ENCODE measurements at regions not wholly inside any gene's neighbourhood (a gene's known extent, or its start where the extent isn't known, plus 50 kb on each side); places are given as distances from the start of the nearest gene placed in this dataset.

DNA sequence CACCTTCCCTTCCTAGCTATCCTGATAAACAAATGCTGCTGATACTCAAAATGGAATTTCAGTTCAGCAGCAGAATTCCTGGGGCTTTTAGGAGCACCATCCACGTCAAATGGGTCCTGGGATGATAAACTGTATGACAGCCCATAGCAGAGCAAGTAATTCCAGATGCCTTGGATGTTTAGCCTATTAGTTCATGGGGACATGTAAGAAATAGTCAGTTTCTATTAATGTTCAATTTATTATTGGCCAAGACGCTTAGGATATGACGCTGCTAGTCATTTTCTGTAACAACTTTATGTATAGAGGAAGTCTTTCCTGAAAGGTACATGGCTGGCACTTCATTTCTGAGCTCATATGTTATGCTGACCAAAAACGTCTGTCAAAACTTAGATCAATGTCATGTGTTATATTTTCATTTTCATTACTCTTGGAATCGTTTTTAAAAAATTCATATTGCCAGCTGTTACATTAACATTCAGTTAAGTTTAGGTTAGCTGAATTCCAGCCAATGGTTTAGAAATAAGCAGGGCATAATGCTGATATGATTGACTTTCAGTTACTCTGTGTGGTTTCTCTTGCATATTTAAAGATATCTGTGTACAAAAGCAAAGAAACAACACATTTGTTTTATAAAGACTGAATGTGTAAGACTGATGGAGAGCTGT, 243.8 kb downstream of the CSNK1G3 start:
- H3K36me3 ChIP-seq, result no peaks in the 10 kb centered on the region
- intact Hi-C loops (cut with DNase I; ENCODE audit: low total_unique reads), result no loop called here
- no peaks in the 10 kb centered on the region for H3K9me3 ChIP-seq
- TF ChIP-seq, protein P1, sequence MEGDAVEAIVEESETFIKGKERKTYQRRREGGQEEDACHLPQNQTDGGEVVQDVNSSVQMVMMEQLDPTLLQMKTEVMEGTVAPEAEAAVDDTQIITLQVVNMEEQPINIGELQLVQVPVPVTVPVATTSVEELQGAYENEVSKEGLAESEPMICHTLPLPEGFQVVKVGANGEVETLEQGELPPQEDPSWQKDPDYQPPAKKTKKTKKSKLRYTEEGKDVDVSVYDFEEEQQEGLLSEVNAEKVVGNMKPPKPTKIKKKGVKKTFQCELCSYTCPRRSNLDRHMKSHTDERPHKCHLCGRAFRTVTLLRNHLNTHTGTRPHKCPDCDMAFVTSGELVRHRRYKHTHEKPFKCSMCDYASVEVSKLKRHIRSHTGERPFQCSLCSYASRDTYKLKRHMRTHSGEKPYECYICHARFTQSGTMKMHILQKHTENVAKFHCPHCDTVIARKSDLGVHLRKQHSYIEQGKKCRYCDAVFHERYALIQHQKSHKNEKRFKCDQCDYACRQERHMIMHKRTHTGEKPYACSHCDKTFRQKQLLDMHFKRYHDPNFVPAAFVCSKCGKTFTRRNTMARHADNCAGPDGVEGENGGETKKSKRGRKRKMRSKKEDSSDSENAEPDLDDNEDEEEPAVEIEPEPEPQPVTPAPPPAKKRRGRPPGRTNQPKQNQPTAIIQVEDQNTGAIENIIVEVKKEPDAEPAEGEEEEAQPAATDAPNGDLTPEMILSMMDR (IDR thresholded peaks at IDR 0.05), result no peak
- no peak for TF ChIP-seq POLR2A (IDR thresholded peaks at IDR 0.05)
- H3K27ac ChIP-seq, result no peak overlapping the region
- no peak for DNase-seq
- H3K4me3 ChIP-seq, result no peak overlapping the region
- no peaks in the 10 kb centered on the region for H3K27me3 ChIP-seq
- H3K4me1 ChIP-seq, result no peaks in the 10 kb centered on the region

DNA sequence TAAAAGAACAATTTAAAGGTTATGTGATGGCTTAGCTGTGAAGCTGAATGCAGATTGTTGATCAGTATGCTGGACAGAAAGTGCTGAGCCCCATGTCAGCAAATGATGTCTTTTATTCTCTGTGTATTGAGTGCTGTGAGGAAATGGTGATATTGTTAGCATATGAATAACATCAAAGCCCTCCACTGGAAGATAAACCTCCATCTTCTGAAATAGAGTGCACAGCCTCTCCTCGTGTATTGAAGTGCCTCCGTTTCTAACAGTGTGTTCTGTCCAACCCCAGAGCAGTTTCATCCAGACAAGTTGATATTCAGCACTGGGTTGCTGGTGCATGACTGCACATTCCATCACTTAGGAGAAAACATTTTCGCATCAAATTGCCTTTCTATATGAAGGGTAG, 242.9 kb downstream of the CSNK1G3 start:
- intact Hi-C loops (cut with DNase I; ENCODE audit: low total_unique reads), result no loop called here
- no peaks in the 10 kb centered on the region for H3K27me3 ChIP-seq
- H3K4me1 ChIP-seq, result no peaks in the 10 kb centered on the region
- TF ChIP-seq, protein P1 (IDR thresholded peaks at IDR 0.05), result no peak
- no peak for TF ChIP-seq POLR2A (IDR thresholded peaks at IDR 0.05)
- DNase-seq, result no peak
- H3K9me3 ChIP-seq, result no peaks in the 10 kb centered on the region
- H3K27ac ChIP-seq, result no peak overlapping the region
- H3K36me3 ChIP-seq, result no peaks in the 10 kb centered on the region
- no peak overlapping the region for H3K4me3 ChIP-seq

GRCh38 chr5:123753937-123754891, 242.2 kb downstream of the CSNK1G3 start:
- no peak overlapping the region for H3K27ac ChIP-seq

DNA sequence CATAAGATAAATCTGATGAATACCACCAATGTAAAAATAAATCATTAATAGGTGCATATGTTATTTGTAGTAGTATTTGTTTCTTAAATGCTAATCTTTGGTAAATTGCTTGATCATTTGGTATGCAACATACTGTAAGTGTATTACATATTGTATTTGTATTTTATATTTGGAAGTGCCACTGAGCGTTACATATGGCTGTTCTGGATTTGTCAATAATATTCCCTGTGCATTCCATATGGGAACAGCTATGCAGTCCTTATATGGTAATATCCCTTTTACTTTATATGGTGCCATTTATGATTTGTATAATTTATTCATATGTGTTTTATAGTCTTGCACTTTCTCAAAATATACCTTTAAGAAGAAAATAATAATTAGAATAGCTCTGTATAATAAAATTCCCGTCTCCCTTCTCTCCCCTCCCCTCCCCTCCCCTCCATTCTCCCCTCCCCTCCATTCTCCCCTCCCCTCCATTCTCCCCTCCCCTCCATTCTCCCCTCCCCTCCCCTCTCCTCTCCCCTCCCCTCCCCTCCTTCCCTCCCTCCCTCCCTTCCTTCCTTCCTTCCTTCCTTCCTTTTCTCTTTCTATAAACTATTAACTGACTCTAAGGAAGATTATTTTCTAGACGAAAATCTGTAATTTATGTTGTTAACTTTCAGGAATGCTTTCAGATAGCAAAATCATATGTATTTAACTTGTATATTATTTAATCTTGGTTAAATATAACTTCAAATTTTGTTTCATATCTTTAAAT, 241.4 kb downstream of the CSNK1G3 start:
- H3K27me3 ChIP-seq, result no peaks in the 10 kb centered on the region
- no peak for TF ChIP-seq POLR2A (IDR thresholded peaks at IDR 0.05)
- TF ChIP-seq, protein P1 (IDR thresholded peaks at IDR 0.05), result no peak
- H3K4me1 ChIP-seq, result no peaks in the 10 kb centered on the region
- intact Hi-C loops (cut with DNase I; ENCODE audit: low total_unique reads), result no loop called here
- H3K27ac ChIP-seq, result no peak overlapping the region
- no peak overlapping the region for H3K4me3 ChIP-seq
- no peaks in the 10 kb centered on the region for H3K9me3 ChIP-seq
- no peaks in the 10 kb centered on the region for H3K36me3 ChIP-seq
- DNase-seq, result no peak

More at GRCh38 chr5:123753937-123754891, 242.2 kb downstream of the CSNK1G3 start:
- Histone ChIP-seq H3K36me3 (no peaks in the 10 kb centered on the region), H3K27me3 (no peaks in the 10 kb centered on the region), H3K4me1 (no peaks in the 10 kb centered on the region), H3K4me3 (no peak overlapping the region), H3K9me3 (no peaks in the 10 kb centered on the region)
- TF ChIP-seq, protein P1 (IDR thresholded peaks at IDR 0.05), result no peak
- TF ChIP-seq POLR2A (IDR thresholded peaks at IDR 0.05), result no peak
- intact Hi-C loops (cut with DNase I; ENCODE audit: low total_unique reads), result no loop called here
- DNase-seq, result no peak

All from uterus (tissue), 3 donors.